ENCODE measurements at regions not wholly inside any gene's neighbourhood (a gene's known extent, or its start where the extent isn't known, plus 50 kb on each side); places are given as distances from the start of the nearest gene placed in this dataset.
"Not testable (repeated sequence)": the region's sequence is repeated elsewhere in the genome, so short reads cannot be mapped to it uniquely, and the experiment has no call there.

DNA sequence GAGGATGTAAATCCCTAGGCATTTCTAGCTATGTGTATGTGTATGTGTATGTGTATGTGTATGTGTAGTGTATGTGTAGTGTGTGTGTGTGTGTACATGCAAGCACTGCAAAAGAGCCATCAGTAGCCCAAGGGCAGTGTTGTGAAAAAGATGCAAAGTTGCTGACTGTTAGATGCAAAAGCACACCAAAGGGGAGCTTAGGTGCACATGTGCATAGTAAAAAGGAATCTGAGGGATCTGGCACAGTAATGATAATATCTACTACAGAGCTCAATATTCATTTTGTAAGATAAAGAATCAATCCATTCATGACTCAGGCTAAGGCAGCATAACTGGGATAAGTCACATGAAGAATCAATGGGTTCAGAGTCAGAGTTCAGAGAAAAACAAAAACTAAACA lies 80.2 kb downstream of the TMEM47 start:
- no peak for DNase-seq (ENCODE audit: low spot score)

DNA sequence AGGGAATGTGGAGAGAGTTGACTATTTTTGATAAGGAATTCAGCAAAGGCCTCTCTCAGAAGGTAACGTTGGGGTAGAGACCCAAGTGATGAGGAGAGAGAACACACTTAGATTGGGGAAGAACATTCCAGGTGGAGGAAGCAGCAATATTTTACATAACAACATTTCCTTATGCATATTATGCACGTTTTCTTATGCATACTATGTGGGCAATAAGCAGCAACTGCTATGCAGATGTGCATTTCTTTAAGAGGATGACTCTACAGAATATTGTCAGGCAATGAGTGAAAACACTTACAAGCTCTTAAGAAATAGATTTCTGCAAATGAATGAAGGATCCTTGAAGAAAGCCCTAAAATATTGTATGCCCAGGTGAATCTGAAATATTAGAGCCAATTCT lies 91.1 kb downstream of the TMEM47 start:
- DNase-seq (ENCODE audit: low spot score), result no peak

DNA sequence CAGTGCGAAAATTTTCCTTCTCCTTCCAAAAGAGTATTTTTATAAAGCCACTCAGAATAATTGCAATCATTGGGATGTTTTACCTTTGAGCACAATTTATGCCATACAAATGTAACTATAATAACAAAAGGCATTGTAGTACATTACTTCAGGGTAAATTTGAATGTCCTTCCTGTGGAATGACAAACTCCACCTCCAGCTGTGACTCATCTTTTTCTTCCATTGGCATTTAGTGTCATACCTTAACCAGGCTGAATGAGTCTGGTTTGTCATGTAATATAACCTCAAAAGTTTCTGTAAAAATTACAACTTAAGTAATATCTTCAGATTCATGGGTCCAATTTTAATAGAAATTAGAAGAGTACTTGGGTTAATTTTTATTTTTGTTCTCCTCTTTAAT lies 93.3 kb downstream of the TMEM47 start:
- no peak for DNase-seq (ENCODE audit: low spot score)

DNA sequence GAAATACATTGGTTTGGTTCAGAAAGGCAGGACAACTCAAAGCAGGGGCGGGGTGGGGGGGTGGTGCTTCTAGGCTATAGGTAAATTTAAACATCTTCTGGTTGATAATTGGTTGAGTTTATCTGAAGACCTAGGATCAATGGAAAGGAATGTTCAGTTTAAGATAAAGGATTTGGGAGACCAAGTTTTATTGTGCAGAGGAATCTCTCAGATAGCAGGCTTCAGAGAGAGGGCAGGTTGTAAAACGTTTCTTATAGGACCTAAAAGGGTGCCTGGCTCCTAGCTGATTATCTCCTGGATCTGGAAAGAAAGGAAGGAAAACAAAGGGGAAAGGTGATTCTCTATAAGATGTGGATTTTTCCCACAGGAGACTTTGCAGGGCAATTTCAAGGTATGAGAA lies 94.0 kb downstream of the TMEM47 start:
- DNase-seq (ENCODE audit: low spot score), result no peak

DNA sequence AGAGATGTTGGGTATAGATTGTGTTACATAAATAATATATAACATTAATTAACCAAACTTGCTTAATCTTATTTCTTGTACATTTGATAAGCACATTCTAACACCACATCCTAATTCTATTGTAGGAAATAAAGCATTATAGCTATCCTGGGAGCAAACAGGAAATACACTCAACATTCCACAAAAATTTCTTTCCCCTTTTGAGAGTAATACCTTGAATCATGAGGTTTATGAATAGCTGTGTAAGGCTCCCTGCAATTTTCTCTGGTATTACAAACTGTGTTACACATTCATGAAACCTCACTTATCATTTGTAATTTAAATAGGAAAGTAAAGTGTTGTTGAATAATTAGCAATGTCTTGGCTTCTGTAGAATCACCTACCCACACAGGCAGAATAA lies 95.1 kb downstream of the TMEM47 start:
- DNase-seq (ENCODE audit: low spot score), result no peak

DNA sequence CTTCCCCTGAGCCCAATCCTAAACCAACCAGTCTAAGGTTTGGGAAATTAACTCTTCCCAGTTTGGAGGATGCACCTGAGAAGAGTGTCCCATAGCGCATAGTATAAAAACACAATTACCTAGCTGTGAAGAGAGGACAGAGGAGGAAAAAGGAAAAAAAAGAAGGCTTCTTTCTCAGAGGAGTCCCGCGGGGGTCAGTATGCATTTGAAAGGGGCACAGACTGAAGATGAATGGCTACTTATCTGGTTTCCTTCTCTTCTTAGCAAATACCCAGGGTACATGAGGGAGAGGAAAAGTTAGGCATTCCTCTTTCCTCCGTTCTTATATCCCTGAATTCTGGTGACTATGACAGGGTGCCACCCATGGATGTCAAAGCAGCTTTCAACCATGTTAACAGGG lies 96.9 kb downstream of the TMEM47 start:
- no peak for DNase-seq (ENCODE audit: low spot score)

DNA sequence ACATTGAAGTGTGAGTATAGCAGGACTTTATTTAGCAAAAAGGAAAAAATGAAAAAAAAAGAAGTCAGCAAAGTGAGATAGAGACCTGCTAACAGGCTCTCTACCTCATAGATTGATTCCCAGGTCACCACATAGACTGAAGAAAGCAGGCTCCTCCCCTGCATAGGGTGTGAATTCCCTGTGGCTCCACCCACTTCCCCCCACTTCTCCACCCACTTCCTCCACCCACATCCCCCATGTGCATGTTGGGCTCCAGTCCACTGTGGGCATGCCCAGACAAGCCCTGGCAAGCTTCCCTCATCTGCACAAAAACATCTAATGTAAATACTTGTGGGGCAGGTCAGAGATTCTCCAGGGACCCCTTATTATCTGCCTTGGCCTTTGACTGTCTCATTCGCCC lies 97.8 kb downstream of the TMEM47 start:
- peak; percentile 27 for DNase-seq (ENCODE audit: low spot score)

DNA sequence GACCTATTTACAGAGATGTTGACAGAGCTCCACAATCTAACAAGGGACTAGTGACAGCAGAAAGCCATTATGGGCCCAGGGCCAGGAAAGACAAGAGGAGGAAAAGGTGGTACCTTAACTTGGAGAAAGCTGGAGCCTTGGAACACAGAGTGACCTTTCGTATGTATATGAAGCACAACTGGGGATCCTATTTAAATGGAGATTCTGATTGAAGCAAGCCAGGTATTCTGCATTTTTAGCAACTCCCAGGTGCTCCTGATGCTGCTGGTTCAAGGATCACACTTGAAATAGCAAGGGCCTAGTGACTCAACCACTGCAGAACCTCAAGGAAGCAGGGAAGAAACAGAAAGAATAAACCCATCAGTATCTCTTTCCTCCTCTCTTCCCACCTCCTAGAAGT lies 99.4 kb downstream of the TMEM47 start:
- no peak for DNase-seq (ENCODE audit: low spot score)

DNA sequence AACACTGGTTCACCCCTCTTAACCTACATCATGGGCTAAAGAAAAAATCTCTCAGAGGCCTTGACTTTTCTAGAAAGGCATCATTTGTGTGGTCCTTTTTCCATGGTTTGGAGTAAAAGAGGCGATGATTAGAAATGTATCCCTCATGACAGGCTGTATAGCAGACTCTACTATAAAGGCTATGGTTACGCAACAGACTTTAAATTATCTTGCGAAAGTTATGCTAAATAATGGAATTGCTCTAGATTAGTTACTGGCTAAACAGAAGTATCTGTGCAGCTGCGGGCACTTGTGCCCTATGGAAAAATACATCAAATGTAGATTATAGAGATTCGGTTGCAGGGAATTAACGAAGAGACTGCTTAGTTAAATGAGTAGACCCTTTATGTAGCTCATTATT lies 101.6 kb downstream of the TMEM47 start:
- DNase-seq (ENCODE audit: low spot score), result no peak

DNA sequence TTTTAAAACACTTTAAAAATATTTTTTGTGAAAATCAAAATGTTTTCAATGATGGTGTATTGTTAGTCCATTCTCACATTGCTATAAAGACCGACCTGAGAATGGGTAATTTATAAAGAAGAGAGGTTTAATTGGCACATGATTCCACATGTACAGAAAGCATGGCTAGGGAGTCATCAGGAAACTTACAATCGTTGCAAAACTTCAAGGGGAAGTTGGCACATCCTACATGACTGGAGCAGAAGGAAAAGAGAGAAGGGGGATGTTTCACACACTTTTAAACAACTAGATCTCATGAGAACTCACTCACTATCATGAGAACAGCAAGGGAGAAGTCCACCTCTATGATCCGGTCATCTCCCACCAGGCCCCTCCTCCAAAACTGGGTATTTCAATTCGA lies 110.7 kb downstream of the TMEM47 start:
- no peak for DNase-seq (ENCODE audit: low spot score)

DNA sequence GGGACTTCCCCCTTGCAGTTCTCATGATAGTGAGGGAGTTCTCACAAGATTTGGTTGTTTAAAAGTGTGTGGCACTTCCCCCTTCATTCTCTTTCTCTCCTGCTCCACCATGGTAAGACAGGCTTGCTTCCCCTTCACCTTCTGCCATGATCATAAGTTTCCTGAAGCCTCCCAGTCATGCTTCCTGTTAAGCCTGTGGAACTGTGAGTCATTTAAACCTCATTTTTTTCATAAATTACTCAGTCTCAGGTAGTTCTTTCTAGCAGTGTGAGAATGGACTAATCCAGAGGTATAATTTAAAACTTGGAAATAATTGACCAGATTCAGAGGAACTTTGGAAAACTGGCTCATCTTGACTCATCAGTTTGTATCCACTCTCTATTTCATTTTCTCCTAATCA lies 129.0 kb downstream of the TMEM47 start:
- no peak for DNase-seq (ENCODE audit: low spot score)

DNA sequence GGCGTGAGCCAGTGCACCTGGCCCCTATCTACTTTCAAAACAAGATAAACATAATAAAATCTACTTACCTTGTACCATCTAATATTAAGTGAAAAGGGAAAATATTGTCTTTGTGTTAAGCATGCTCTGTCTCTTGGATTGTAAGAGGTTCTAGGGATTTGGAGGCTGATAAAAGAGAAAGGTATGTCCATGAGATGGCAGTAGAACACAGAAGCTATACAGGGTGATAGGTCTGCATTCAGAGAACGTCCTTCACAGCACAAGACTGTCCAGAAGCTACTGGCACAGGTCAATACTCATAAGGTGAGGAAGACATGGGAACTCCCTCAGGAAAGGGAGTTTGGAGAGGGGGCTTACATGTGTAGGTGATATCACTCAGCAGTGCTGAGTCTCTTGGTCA lies 135.5 kb downstream of the TMEM47 start:
- DNase-seq (ENCODE audit: low spot score), result peak; percentile 3

DNA sequence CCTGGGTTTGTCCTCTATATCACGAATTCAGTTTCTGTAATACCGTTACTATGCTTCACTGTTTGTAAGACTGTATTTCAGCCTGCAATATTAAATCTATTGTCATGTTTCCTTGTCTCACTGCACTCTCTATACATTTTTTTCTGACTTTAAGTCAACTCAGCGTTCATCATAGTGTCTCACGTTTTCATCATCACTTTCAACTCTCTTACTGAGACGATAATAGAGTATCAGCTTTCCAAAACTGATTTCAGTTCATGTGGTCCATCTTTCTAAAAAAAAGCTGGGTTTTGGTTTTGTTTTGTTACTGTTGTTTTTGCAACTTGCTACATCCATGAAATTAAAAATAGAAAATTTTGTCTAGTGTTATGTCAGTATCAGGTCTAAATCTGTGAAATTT lies 147.7 kb downstream of the TMEM47 start:
- DNase-seq (ENCODE audit: low spot score), result no peak

DNA sequence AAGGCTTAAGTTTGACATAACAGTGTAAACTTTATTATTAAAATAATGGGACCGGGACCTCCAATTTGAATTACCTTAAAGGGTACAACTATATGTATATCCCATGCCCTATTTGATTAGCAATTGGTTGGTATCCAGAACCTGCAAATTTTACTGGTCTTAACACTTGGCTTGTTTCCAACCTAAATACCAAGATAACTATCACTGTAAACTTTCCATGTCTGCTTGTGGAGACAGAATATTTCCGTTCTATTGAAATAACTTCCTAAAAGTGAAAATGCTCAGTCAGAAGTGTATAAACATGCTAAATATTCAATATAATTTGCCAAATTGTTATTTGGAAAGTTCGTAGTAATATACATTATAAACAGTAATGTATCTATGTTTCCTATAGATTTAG lies 154.0 kb downstream of the TMEM47 start:
- DNase-seq (ENCODE audit: low spot score), result no peak

DNA sequence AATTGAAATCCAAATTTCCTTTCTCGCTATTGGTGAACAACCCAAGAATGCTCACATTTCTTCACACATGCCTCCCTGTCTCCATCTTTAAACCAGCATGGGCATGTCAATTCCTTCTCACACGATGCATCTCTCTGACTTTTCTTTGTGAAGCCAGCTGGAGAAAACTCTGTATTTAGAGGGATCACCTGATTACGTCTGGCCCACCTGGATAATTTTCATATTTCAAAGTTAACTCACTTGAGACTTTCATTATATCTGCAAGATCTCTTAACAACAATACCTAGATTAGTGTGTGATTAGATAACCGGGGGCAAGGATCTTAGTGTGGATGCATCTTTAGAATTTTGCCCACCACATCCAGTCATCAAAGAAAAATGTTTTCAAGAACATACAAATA lies 164.0 kb downstream of the TMEM47 start:
- no peak for DNase-seq (ENCODE audit: low spot score)

DNA sequence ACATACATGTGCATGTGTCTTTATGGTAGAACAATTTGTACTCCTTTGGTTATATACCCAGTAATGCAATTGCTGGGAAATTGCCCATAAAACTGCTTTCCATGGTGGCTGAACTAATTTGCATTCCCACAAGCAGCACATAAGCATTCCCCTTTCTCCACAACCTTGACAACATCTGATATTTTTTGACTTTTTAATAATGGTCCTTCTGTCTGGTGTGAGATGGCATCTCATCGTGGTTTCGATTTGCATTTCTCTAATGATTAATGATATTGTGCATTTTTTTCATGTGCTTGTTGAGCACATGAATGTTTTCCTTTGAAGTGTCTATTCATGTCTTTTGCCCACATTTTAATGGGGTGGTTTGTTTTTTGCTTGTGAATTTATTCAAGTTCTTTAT lies 166.0 kb downstream of the TMEM47 start:
- no peak for DNase-seq (ENCODE audit: low spot score)

DNA sequence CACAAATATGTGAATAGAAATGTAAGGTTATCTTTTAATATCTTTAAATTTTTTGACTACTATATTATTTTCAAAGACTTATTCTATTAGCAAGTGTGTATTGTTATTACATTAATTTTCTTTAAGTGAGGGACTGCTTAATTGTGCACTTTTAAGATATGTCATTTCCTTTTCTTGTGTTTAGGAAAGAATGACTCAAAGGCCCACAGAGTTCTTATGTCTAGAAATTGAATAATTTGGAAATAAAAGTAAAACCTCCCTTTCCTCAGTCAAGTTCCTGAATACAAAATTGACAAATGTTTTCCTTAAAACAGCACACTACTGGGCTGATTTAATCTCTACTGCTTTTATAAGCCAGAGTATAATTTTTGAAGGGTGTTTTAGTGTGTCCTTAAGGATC lies 169.7 kb downstream of the TMEM47 start:
- DNase-seq (ENCODE audit: low spot score), result no peak

DNA sequence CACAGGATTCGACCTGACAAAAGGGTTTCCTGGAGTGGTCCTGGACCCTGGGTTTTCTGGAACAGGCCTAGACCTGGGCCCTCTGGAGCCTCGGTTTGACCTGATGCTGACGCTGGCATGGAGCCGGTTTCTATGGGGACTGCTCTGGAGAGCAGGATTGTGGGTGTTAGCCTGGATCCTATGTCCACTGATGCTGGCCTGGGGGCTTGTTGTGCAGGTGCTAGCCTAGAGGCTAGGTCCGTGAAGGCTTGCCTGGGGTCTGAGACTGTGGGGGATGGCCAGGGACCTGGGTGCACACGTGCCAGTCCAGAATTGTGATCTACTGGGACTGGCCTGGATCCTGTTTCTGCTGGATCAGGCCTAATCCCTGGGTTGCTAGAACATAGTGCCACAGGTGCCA lies 173.1 kb downstream of the TMEM47 start:
- DNase-seq (ENCODE audit: low spot score), result no peak

DNA sequence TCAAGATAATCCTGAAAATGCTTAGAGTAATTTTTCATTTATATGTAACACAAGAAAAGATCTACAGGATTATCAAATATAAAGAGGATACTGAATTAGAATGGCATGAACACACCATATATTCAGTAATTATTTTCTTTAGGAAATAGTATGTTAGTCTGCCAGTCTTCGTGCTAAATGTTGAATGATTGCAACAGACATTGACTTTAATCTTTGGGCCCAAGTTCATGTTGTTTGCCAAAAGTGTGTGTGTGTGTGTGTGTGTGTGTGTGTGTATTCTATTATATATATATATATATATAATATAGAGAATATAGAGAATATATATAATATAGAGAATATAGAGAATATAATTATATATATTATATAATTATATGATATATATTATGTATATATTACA lies 186.6 kb downstream of the TMEM47 start:
- DNase-seq (ENCODE audit: low spot score), result no peak

DNA sequence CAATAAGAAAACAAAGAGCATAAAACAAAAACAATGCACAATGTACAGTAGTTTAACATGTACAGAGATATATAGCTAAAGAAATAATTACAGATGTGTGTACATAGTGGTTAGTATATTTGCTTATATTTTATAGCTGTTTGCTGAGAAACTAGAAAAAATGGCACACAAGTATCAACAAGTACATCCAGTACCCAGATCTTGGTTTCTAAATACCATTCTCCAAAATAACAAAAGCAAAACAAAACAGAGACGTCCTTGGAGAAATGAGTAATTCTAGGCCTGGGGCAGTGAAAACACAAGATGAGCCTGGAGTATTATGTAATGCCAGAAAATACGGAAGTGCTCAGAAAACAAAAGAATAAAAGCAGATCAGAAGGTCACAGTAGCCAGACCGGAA lies 189.6 kb downstream of the TMEM47 start:
- DNase-seq (ENCODE audit: low spot score), result no peak

DNA sequence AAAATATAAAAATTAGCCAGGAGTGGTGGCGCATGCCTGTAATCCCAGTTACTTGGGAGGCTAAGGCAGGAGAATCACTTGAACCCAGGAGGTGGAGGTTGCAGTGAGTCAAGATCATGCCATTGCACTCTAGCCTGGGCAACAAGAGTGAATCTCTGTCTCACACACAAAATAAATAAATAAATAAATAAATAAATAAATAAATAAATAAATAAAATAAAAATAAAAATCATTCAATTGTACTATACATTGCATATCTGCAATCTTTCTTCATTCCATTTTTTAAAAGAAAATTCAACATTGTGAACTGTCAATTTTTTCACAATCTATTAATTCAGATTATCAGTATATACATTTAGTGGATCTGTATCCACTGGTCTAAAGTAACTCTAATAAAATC lies 193.9 kb downstream of the TMEM47 start:
- not testable (repeated sequence) for DNase-seq (ENCODE audit: low spot score)

DNA sequence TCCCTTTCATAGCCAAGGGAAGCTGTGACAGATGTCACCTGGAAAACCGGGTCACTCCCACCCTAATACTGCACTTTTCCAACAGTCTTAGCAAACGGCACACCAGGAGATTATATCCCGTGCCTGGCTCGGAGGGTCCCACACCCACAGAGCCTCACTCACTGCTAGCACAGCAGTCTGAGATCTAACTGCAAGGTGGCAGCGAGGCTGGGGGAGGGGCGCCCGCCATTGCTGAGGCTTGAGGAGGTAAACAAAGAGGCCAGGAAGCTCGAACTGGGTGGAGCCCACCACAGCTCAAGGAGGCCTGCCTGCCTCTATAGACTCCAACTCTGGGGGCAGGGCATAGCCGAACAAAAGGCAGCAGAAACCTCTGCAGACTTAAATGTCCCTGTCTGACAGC lies 199.2 kb downstream of the TMEM47 start:
- DNase-seq (ENCODE audit: low spot score), result not testable (repeated sequence)

DNA sequence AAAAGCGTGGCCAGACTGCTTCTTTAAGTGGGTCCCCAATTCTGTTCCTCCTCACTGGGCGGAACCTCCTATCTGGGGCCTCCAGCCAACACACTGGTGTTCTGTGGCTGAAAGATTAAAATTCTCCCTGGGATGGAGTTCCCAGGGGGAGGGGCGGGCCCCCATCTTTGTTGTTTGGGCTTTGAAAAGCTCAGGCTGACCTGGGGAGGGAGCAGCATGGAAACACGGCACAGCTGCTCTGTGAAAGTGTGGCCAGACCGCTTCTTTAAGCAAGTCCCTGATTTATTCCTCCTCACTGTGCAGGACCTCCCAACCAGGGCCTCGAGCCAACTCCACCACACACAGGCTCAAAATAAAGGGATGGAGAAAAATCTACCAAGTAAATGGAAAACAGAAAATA lies 219.5 kb downstream of the TMEM47 start:
- no peak for DNase-seq (ENCODE audit: low spot score)

DNA sequence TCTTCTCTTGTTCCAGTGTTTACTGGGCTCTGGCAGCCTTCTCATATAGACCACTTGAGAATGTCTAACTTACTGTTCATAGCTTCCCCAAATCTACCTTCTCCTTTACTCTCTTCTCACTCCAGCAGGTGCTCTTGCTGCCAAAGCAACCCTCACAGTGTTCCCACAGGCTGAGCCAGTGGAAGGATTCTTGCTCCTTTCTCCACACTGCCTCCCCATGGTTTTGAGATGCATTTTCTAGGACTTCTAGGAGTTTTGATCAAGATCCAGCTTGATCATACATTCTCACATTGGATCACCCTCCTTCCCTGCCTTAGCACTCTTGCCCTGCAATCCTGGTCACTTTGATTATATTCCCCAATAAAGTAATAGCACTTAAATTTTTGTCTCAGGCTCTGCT lies 230.8 kb downstream of the TMEM47 start:
- no peak for DNase-seq (ENCODE audit: low spot score)

DNA sequence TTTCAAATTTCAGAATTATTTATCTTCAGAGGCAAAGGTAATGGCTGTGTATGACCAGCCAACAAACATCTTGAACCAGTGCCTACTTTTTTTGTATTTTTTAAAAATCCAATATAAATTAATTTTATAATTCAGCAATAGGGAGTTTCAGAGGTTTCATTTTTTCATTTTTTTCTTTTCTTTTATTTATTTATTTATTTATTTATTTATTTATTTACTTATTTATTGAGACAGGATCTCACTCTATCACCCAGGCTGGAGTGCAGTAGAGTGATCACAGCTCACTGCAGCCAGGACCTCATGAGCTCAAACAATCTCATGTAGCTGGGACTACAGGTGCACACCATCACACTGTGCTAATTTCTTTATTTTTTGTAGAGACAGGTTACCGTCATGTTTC lies 250.5 kb downstream of the TMEM47 start:
- DNase-seq (ENCODE audit: low spot score), result no peak
